SK-N-MC (cell line): ENCODE measurements at regions not wholly inside any gene's neighbourhood (a gene's known extent, or its start where the extent isn't known, plus 50 kb on each side); places are given as distances from the start of the nearest gene placed in this dataset.

Experiments
- EZH2 ChIP-seq: fragments of 200-600 bp; sonication (generic); IDR thresholded peaks from one replicate; pipeline ENCODE4 v1.6.1; 2017; ENCODE audit warnings: antibody characterized with exemption
- FOXP2 ChIP-seq: optimal IDR thresholded peaks from 2 replicates; pipeline ENCODE3; 2011; ENCODE audit warnings: mild to moderate bottlenecking, moderate library complexity; ENCODE audit not compliant: insufficient read depth; ENCODE audit errors: extremely low read length, control extremely low read depth
- POLR2AphosphoS5 ChIP-seq: IDR thresholded peaks from 2 replicates; pipeline ENCODE4 v1.6.1; 2012; ENCODE audit warnings: mild to moderate bottlenecking, low read depth, low read length, borderline replicate concordance

DNA sequence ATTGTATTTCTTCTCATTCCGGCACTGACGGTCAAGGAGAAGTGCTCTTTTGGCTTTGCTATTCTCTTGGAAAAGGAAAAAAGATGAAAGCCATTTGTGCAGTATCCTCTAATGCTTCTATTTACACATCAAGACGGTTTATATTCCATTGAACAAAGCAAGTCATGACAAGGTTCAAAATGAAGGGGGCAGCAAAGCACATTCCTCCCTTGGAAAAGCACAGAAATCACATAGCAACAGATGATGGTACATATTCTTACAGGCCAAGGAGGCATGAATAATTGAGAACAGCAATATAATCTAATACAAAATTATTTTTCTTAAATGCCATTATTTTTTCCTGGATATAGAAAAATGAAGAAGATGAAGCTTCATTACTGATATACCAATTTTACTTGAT is 508.2 kb upstream of the JAG1 start:
- TF ChIP-seq POLR2AphosphoS5 (no peak), EZH2 (no peak), FOXP2 (no peak)
